ENCODE measurements at regions not wholly inside any gene's neighbourhood (a gene's known extent, or its start where the extent isn't known, plus 50 kb on each side); places are given as distances from the start of the nearest gene placed in this dataset.

DNA sequence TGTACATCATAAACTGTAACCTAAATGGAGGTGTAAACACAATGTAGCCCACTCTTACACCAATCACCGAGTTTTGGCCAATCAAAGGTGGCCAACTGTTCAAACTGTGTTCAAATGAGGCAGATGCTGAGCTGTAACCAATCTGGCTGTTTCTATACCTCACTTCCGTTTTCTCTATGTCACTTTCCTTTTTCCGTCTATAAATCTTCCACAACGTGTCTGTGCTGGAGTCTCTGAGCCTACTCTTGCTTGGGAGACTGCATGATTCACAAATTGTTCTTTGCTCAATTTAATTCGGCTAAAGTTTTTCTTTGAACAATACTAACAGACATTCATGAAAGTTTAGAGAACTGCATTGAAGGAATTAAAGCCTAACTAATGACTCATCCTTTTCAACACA, 547.1 kb upstream of the USP15 start:
- ChIA-PET CTCF (no interaction called here), POLR2A (no interaction called here)
- Histone ChIP-seq H3K4me3 (ENCODE audit: low read depth, low read length) (no peak overlapping the region), H3K27me3 (ENCODE audit: control insufficient read depth, insufficient read depth, low read length) (no peaks in the 10 kb centered on the region), H3K36me3 (ENCODE audit: control insufficient read depth, insufficient read depth, low read length) (no peaks in the 10 kb centered on the region)
- TF ChIP-seq, protein P1, sequence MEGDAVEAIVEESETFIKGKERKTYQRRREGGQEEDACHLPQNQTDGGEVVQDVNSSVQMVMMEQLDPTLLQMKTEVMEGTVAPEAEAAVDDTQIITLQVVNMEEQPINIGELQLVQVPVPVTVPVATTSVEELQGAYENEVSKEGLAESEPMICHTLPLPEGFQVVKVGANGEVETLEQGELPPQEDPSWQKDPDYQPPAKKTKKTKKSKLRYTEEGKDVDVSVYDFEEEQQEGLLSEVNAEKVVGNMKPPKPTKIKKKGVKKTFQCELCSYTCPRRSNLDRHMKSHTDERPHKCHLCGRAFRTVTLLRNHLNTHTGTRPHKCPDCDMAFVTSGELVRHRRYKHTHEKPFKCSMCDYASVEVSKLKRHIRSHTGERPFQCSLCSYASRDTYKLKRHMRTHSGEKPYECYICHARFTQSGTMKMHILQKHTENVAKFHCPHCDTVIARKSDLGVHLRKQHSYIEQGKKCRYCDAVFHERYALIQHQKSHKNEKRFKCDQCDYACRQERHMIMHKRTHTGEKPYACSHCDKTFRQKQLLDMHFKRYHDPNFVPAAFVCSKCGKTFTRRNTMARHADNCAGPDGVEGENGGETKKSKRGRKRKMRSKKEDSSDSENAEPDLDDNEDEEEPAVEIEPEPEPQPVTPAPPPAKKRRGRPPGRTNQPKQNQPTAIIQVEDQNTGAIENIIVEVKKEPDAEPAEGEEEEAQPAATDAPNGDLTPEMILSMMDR (IDR thresholded peaks at IDR 0.05; ENCODE audit: insufficient read depth, low read depth, low read length) = no peak
- DNase-seq (ENCODE audit: low read depth) = no peak

GRCh38 chr12:61717986-61718385, 542.2 kb upstream of the USP15 start:
- Histone ChIP-seq H3K36me3 (ENCODE audit: control insufficient read depth, insufficient read depth, low read length) (no peaks in the 10 kb centered on the region), H3K27me3 (ENCODE audit: control insufficient read depth, insufficient read depth, low read length) (no peaks in the 10 kb centered on the region), H3K4me3 (ENCODE audit: low read depth, low read length) (no peak overlapping the region)
- TF ChIP-seq, protein P1 (IDR thresholded peaks at IDR 0.05; ENCODE audit: insufficient read depth, low read depth, low read length) = no peak
- no peak for DNase-seq (ENCODE audit: low read depth)
- POLR2A ChIA-PET = no interaction called here
- CTCF ChIA-PET = no interaction called here

GRCh38 chr12:61739925-61740324, 520.3 kb upstream of the USP15 start:
- H3K4me3 ChIP-seq (ENCODE audit: low read depth, low read length) = no peak overlapping the region
- no peak for DNase-seq (ENCODE audit: low read depth)
- TF ChIP-seq, protein P1 (IDR thresholded peaks at IDR 0.05; ENCODE audit: insufficient read depth, low read depth, low read length) = no peak
- ChIA-PET CTCF (no interaction called here), POLR2A (no interaction called here)
- no peaks in the 10 kb centered on the region for H3K36me3 ChIP-seq (ENCODE audit: control insufficient read depth, insufficient read depth, low read length)
- H3K27me3 ChIP-seq (ENCODE audit: control insufficient read depth, insufficient read depth, low read length) = no peaks in the 10 kb centered on the region

DNA sequence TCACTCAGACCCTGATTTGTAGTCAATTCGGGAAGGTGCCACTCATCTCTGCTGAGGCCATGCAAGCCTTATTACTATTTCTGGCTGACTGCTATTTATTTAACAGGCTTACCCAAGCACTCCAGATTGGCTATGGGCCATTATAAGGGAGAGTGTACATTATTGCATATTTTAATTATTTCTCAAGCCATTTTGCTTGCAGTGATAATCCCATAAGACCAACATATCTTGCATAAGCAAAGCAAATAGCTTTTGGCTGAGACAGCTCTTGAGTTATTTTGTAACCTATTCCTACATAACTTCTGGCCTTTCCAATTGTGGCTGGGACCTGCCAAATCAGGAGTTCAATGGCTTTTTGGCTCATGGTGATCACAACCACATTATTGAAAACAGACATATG, 509.6 kb upstream of the USP15 start:
- ChIA-PET POLR2A (no interaction called here), CTCF (no interaction called here)
- Histone ChIP-seq H3K27me3 (ENCODE audit: control insufficient read depth, insufficient read depth, low read length) (no peaks in the 10 kb centered on the region), H3K36me3 (ENCODE audit: control insufficient read depth, insufficient read depth, low read length) (no peaks in the 10 kb centered on the region), H3K4me3 (ENCODE audit: low read depth, low read length) (no peak overlapping the region)
- DNase-seq (ENCODE audit: low read depth) = no peak
- TF ChIP-seq, protein P1 (IDR thresholded peaks at IDR 0.05; ENCODE audit: insufficient read depth, low read depth, low read length) = no peak

DNA sequence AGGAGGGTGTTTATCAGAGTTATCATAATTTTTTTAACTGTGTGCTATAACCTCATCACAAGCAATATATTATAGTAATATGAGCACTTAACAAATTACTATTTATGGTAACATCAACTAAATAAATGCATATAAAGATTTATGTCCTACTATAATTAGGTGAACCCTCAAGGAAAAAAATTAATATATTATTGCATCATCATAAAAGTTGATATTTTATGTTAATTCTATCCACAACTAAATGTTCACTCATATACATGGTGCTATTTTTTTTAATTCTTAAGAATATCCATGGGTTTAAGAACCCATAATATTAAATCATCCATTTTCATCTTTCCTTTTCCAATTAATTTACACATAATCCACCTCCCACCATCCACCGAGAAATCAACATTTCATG, 506.0 kb upstream of the USP15 start:
- CTCF ChIA-PET = no interaction called here
- H3K4me3 ChIP-seq (ENCODE audit: low read depth, low read length) = no peak overlapping the region
- TF ChIP-seq, protein P1 (IDR thresholded peaks at IDR 0.05; ENCODE audit: insufficient read depth, low read depth, low read length) = no peak
- POLR2A ChIA-PET = no interaction called here
- H3K27me3 ChIP-seq (ENCODE audit: control insufficient read depth, insufficient read depth, low read length) = no peaks in the 10 kb centered on the region
- DNase-seq (ENCODE audit: low read depth) = no peak
- no peaks in the 10 kb centered on the region for H3K36me3 ChIP-seq (ENCODE audit: control insufficient read depth, insufficient read depth, low read length)

Data from BJ (cell line).